Spleen (tissue), 7 donors: ENCODE measurements at regions not wholly inside any gene's neighbourhood (a gene's known extent, or its start where the extent isn't known, plus 50 kb on each side); places are given as distances from the start of the nearest gene placed in this dataset.

Source experiments
- POLR2AphosphoS5 ChIP-seq, 3 donors: sonication (generic); formaldehyde crosslinking; IDR thresholded peaks; one replicate each; pipeline ENCODE4 v1.5.1; 2017; ENCODE audit warnings: antibody characterized with exemption in 3 of 3
- TF ChIP-seq, protein P1 (sequence below), 11 experiments: fragments of 200-600 bp in 7 of 11; fragments of 450-650 bp in 4 of 11; sonication (generic) in 4 of 11; IDR thresholded peaks in 8 of 11; conservative IDR thresholded peaks in 3 of 11; 1 replicate in 7 of 11; 2 replicates in 4 of 11; pipeline versions ENCODE4 v1.4.0 to v1.8.0; 2016 to 2021; ENCODE audit warnings: antibody characterized with exemption in 11 of 11, inconsistent platforms in 4 of 11, mild to moderate bottlenecking in 1 of 11
- donor health status: DM: no; HTN: no; CAD: no; lungs with moderate emphysema.
- donor health status: DM: no; HTN: no; CAD: no.
- donor health status: DM: no; HTN: no; CAD: no.

DNA sequence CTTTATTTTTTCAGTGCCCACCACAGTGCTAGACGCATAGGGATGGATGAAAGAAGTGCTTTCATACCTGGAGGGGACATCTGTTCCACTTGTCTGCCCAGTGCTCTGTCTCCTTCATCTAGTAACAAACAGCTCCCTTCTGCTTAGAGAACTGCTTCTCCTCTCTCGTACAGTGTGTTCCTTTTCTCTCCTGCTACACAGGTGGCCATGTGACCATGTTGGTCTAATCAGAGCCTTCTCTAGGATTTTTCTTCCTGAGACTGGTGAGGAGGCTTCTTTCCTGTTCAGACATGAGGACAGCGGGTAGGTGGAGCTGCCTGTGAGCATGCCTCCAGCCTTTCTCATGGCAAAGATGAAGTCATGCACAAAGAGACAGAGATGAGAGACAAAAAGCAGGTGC, 182.7 kb downstream of the TMEM132E start:
- TF ChIP-seq POLR2AphosphoS5 (IDR thresholded peaks at IDR 0.05): no peak
- TF ChIP-seq, protein P1, sequence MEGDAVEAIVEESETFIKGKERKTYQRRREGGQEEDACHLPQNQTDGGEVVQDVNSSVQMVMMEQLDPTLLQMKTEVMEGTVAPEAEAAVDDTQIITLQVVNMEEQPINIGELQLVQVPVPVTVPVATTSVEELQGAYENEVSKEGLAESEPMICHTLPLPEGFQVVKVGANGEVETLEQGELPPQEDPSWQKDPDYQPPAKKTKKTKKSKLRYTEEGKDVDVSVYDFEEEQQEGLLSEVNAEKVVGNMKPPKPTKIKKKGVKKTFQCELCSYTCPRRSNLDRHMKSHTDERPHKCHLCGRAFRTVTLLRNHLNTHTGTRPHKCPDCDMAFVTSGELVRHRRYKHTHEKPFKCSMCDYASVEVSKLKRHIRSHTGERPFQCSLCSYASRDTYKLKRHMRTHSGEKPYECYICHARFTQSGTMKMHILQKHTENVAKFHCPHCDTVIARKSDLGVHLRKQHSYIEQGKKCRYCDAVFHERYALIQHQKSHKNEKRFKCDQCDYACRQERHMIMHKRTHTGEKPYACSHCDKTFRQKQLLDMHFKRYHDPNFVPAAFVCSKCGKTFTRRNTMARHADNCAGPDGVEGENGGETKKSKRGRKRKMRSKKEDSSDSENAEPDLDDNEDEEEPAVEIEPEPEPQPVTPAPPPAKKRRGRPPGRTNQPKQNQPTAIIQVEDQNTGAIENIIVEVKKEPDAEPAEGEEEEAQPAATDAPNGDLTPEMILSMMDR (IDR thresholded peaks at IDR 0.05 in 8 of 11, conservative IDR thresholded peaks at IDR 0.05 in 3 of 11): no peak
